Kasumi-1 (cell line): ENCODE measurements at regions not wholly inside any gene's neighbourhood (a gene's known extent, or its start where the extent isn't known, plus 50 kb on each side); places are given as distances from the start of the nearest gene placed in this dataset.
"Not testable (repeated sequence)": the region's sequence is repeated elsewhere in the genome, so short reads cannot be mapped to it uniquely, and the experiment has no call there.

ENCODE experiments used
- DNase-seq, 2 experiments: peaks; one replicate each; lab custom pipeline; 2025; lab: John Stamatoyannopoulos, UW

DNA sequence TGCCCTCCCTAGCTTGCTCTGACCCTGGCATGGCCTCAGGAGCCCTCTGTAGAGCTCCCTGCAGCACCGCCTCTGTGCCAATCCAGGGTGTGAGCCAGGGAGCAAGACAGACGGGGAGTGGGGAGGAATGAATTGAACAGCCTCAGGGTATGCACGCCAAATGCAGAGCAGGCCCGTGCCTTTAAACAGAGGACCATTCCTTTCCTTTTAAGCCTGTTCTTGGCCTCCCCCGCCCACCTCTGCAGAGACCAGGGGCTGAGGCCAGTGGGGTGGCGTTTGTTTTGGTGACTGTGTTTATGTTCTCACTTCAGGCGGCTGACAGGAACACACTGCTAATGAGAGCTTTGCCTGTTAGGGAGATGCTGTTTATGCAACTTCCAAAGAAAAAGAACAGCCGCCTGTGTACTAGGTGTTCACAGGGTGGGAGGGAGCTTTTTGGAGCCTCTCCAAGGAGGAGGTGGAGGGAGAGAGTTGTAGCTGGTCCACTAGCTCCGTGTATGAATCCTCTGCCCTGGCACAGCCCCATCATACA lies 528.1 kb upstream of the DPP6 start:
- no peak for DNase-seq

- DNase-seq: no peak
These were observed 523.1 kb upstream of the DPP6 start for GRCh38 chr7:153529100-153529499.

GRCh38 chr7:153529651-153530165 lies 522.5 kb upstream of the DPP6 start:
- DNase-seq: no peak

GRCh38 chr7:153530441-153530840 lies 521.8 kb upstream of the DPP6 start:
- no peak for DNase-seq

- DNase-seq: no peak
These were observed 519.9 kb upstream of the DPP6 start for GRCh38 chr7:153532326-153532725.

- DNase-seq: no peak
These were observed 514.9 kb upstream of the DPP6 start for GRCh38 chr7:153537271-153537670.

DNA sequence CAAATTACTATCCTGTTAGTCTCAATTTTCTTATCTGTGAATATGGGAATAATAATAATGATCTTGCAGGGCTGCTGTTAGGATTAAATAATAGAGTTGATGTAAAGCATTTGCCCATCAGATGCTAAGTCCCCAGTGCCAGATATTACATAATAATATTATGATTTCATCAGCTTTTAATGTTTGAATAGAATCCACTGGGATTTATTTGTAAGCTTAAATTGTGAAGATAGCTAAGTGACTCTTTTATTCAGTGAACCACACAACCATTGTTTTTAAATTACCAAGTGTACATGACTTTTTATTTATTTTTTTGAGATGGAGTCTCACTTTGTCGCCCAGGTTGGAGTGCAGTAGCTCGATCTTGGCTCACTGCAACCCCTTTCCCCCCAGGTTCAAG lies 510.3 kb upstream of the DPP6 start:
- no peak for DNase-seq

GRCh38 chr7:153543232-153543631 lies 509.0 kb upstream of the DPP6 start:
- DNase-seq: no peak

GRCh38 chr7:153550173-153550572 lies 502.0 kb upstream of the DPP6 start:
- no peak for DNase-seq

DNA sequence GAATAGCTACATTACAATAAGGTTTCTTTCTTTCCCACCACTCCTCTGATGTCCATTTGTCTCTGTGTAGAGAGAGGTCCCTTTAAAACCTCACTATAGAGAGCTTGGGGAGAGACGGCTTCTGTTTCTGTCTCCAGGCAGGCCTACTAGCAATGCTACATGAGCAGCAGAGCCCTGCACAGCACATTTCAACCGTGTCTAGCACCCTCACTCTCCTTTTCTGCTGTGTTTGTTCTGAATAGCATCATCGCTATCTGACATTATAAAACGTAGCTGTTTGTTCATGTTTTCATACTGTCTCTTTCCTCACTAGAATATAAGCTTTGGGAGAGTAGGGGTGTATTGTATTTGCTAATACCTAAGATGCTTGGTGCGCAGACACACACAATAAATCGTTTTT lies 487.8 kb upstream of the DPP6 start:
- no peak for DNase-seq

- no peak for DNase-seq
These were observed 485.9 kb upstream of the DPP6 start for GRCh38 chr7:153566324-153566723.

DNA sequence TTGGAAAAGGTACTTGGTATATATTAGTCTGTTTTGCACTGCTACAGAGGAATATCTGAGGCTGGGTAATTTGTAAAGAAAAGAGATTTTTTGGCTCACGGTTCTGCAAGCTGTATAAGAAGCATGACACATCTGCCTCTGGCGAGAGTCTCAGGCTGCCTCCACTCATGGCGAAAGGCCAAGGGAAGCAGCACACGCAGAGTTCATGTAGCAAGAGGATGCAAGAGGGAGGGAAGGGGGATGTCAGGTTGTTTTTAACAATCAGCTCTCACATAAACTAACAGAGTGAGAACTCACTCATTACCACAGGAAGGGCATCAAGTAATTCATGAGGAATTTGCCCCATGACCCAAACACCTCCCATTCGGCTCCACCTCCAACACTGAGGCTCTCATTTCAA lies 484.8 kb upstream of the DPP6 start:
- DNase-seq: no peak

GRCh38 chr7:153569520-153569919 lies 482.7 kb upstream of the DPP6 start:
- not testable (repeated sequence) for DNase-seq

- no peak for DNase-seq
These were observed 476.1 kb upstream of the DPP6 start for GRCh38 chr7:153576096-153576495.

GRCh38 chr7:153581419-153581818 lies 470.8 kb upstream of the DPP6 start:
- DNase-seq: no peak

DNA sequence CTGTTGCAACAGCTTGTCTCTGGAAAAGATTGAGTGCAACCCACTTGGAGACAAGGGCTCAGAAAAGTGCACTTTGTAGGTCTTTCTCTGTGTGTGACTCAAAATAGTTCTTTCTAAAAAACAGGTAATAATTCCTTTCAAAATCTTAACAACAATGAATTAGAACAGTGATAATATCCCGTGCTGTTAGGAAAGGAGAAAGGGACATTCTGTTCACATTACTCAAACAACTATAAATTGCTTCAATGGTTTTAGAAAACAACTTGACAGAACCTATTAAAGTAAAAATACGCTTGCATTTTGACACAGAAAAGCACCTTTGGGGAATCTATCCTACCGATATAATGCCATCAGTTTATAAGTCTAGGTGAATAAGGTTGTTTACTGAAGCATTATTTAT lies 468.1 kb upstream of the DPP6 start:
- no peak for DNase-seq

DNA sequence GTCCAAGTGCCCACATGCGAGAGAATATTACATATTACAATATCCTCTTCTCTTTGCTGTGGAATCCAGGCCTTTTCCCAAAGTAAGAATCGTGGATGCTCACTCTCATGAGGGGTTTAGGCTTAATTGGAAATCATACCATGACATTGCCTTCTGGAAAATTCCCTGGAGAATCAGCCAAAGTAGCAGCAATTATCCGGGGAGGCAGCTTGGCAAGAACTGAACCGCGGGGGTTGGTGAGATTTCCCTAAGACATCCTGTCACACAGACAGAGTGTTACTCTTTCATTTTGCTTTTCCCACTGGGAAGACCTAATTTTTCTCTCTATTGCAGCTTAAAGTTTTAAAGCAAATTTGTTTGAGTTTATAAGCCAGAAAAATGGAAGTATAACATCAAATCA lies 463.6 kb upstream of the DPP6 start:
- no peak for DNase-seq

DNA sequence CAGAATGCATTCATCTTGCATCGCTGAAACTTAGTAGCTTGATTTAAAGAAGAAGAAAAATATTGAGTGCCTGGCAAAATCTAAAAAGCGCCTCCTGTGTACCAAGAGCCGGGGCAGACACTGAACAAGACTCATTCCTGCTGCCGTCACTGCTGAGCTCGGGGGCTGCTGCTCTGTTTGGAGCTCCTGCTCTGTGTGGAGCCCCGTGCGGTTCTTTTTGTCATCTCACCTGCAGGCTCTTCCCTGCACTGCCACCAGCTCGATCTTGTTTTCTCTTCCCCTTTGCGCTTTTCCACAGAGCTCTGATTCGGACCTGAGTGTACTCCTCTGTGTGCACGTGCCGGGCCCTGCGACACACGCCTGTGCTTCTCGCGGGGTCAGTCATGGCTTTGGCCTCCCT lies 462.1 kb upstream of the DPP6 start:
- DNase-seq: no peak

GRCh38 chr7:153590571-153590970 lies 461.6 kb upstream of the DPP6 start:
- no peak for DNase-seq

GRCh38 chr7:153607354-153607753 lies 444.8 kb upstream of the DPP6 start:
- no peak for DNase-seq

DNA sequence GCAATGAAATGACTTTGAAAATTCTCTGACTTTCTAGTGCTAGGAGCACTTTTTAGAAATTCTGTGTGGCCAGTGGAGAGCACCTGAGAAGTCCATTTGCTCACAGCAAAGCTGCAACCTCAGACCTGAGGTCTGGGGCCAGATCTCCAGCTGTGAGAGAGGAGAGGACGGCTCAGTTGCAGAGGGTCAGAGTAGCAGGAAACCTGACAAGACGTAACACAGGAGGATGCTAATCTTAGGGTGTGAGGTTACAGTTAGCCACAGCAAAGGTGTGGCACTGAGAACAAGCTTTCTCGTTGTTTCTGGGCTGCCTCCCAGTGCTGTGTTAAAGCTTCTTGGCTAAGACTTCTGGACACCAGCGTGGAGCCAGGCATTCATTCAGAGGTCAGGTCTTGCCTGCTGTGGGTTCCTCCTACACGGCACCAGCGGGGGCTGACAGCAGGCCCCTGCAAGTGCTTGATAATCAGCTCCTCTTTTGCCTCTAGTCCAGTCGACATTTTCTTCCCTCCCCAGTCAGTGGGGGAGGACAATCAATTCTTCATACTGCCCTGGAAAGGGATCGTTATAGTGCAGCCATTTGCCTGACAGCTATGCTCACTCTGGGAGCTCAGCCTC lies 435.4 kb upstream of the DPP6 start:
- no peak for DNase-seq

DNA sequence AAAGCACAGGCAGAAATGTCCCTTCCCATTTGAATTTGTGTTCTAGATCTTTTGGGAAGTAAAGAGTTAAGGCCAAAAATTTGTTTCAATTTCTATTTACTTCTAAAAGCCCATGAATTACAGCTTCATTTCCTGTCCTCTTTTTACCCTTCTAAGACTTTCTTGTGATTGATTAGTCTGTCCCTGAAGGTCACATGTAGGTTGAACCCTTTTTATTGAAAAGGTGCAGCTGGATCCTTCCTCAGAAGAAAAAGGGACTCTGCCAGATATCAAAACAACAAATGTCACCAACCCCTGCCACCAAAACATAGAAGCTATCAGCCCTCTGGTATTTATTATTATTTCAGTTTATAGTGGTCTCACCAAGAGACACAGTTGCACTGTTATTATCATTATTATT lies 424.9 kb upstream of the DPP6 start:
- DNase-seq: no peak

DNA sequence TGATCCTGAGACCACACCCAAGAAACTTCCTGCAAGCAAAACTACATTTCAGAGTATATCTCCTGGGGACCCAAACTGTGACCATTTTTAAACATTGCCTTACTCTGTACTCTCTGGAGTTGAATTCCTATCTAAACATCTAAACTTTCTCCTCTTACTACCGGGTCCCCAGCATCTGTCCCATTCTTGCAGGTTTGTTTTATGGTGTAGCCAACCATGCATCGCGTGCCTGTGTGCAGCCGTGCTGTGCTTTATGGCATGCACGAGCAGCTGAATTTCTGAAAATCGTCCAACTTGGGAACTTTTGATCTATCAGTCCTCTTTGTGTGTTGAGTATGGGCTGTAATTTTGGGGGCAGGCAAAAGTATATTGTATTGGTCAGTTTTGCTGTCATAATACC lies 423.8 kb upstream of the DPP6 start:
- no peak for DNase-seq

- no peak for DNase-seq
These were observed 423.4 kb upstream of the DPP6 start for GRCh38 chr7:153628825-153629224.
